Type B pancreatic cell (in vitro differentiated cells): ENCODE measurements at regions not wholly inside any gene's neighbourhood (a gene's known extent, or its start where the extent isn't known, plus 50 kb on each side); places are given as distances from the start of the nearest gene placed in this dataset.

Experiments used
- DNase-seq: peaks from one replicate; pipeline ENCODE4 v3.0.0; 2021; ENCODE audit warnings: mixed read lengths; ENCODE audit not compliant: unreplicated experiment; ENCODE audit errors: extremely low spot score
- H3K27ac Mint-ChIP-seq: 2 replicates; pipeline ENCODE4 v1.8.0; 2021; ENCODE audit warnings: mild to moderate bottlenecking, mixed read lengths
- H3K27me3 Mint-ChIP-seq: 2 replicates; pipeline ENCODE4 v1.8.0; 2021; ENCODE audit warnings: mixed read lengths
- H3K36me3 Mint-ChIP-seq: 2 replicates; pipeline ENCODE4 v1.8.0; 2021; ENCODE audit warnings: mixed read lengths
- H3K4me1 Mint-ChIP-seq: one replicate; pipeline ENCODE4 v1.8.0; 2021; ENCODE audit warnings: mixed read lengths; ENCODE audit not compliant: unreplicated experiment
- H3K4me3 Mint-ChIP-seq: 2 replicates; pipeline ENCODE4 v1.8.0; 2021; ENCODE audit warnings: mild to moderate bottlenecking, mixed read lengths
- H3K9me3 Mint-ChIP-seq: 2 replicates; pipeline ENCODE4 v1.8.0; 2021; ENCODE audit warnings: mixed read lengths
- CTCF ChIP-seq: fragments of 200-600 bp; sonication (generic); conservative IDR thresholded peaks from 2 replicates; pipeline ENCODE4 v1.5.0; 2021; ENCODE audit warnings: antibody characterized with exemption, mild to moderate bottlenecking

GRCh38 chr1:4152266-4152665 is 252.2 kb upstream of the C1orf174 start:
- no peak for TF ChIP-seq CTCF
- H3K27me3 Mint-ChIP-seq: peaks cover 2% of the 10 kb centered on the region
- DNase-seq: no peak
- no peaks in the 10 kb centered on the region for H3K9me3 Mint-ChIP-seq
- H3K36me3 Mint-ChIP-seq: no peaks in the 10 kb centered on the region
- H3K4me3 Mint-ChIP-seq: no peak overlapping the region
- H3K4me1 Mint-ChIP-seq: peaks cover 5% of the 10 kb centered on the region
- no peak overlapping the region for H3K27ac Mint-ChIP-seq

GRCh38 chr1:4153571-4153970 is 253.5 kb upstream of the C1orf174 start:
- Mint-ChIP-seq H3K27ac (no peak overlapping the region), H3K4me3 (no peak overlapping the region), H3K9me3 (no peaks in the 10 kb centered on the region), H3K36me3 (no peaks in the 10 kb centered on the region), H3K27me3 (peaks cover 6% of the 10 kb centered on the region), H3K4me1 (no peaks in the 10 kb centered on the region)
- DNase-seq: no peak
- no peak for TF ChIP-seq CTCF

GRCh38 chr1:4156241-4156973 is 256.3 kb upstream of the C1orf174 start:
- no peak overlapping the region for H3K27ac Mint-ChIP-seq
- no peaks in the 10 kb centered on the region for H3K9me3 Mint-ChIP-seq
- DNase-seq: no peak
- no peak for TF ChIP-seq CTCF
- no peaks in the 10 kb centered on the region for H3K36me3 Mint-ChIP-seq
- peaks cover 6% of the 10 kb centered on the region for H3K27me3 Mint-ChIP-seq
- no peaks in the 10 kb centered on the region for H3K4me1 Mint-ChIP-seq
- H3K4me3 Mint-ChIP-seq: no peak overlapping the region

GRCh38 chr1:4160181-4160580 is 260.1 kb upstream of the C1orf174 start:
- Mint-ChIP-seq H3K27ac (no peak overlapping the region), H3K9me3 (no peaks in the 10 kb centered on the region), H3K4me3 (no peak overlapping the region), H3K36me3 (no peaks in the 10 kb centered on the region), H3K27me3 (peaks cover 24% of the 10 kb centered on the region), H3K4me1 (peaks cover 9% of the 10 kb centered on the region)
- no peak for DNase-seq
- no peak for TF ChIP-seq CTCF

- Mint-ChIP-seq H3K27me3 (peaks cover 30% of the 10 kb centered on the region), H3K4me1 (peaks cover 16% of the 10 kb centered on the region), H3K27ac (no peak overlapping the region), H3K36me3 (no peaks in the 10 kb centered on the region), H3K9me3 (no peaks in the 10 kb centered on the region), H3K4me3 (no peak overlapping the region)
- no peak for TF ChIP-seq CTCF
- no peak for DNase-seq
These were observed 261.4 kb upstream of the C1orf174 start for GRCh38 chr1:4161366-4162006.
